H1 (cell line): ENCODE measurements at regions not wholly inside any gene's neighbourhood (a gene's known extent, or its start where the extent isn't known, plus 50 kb on each side); places are given as distances from the start of the nearest gene placed in this dataset.

Source experiments
- BACH1 ChIP-seq: IDR thresholded peaks from 2 replicates; pipeline ENCODE4 v1.6.1; 2012; ENCODE audit warnings: low read length, improper control_type of control experiment
- CEBPB ChIP-seq: IDR thresholded peaks from 2 replicates; pipeline ENCODE4 v1.6.1; 2012; ENCODE audit warnings: low read depth, low read length
- CHD7 ChIP-seq: fragments of 300-600 bp; sonication (generic); IDR thresholded peaks from 2 replicates; pipeline ENCODE4 v1.7.1; 2012; ENCODE audit warnings: low read length, moderate library complexity, mild to moderate bottlenecking, inconsistent platforms; ENCODE audit not compliant: insufficient replicate concordance
- SUZ12 ChIP-seq: fragments of 200-600 bp; sonication (generic); IDR thresholded peaks from 2 replicates; pipeline ENCODE4 v1.6.1; 2012; ENCODE audit warnings: mild to moderate bottlenecking, inconsistent platforms, low read length, moderate library complexity, mixed read lengths
- TAF1 ChIP-seq: IDR thresholded peaks from 2 replicates; pipeline ENCODE4 v1.6.1; 2011; ENCODE audit warnings: mild to moderate bottlenecking, low read depth, low read length
- TAF7 ChIP-seq: optimal IDR thresholded peaks from 2 replicates; pipeline ENCODE3; 2011; ENCODE audit warnings: low read depth, mild to moderate bottlenecking, inconsistent platforms, low read length, moderate library complexity, borderline replicate concordance
- TF ChIP-seq, protein P1 (sequence below): IDR thresholded peaks from 2 replicates; pipeline ENCODE4 v1.6.1; 2012; ENCODE audit warnings: inconsistent platforms

GRCh38 chr14:61872452-61872851, 110.2 kb downstream of the SNAPC1 start (continued):
- TF ChIP-seq CHD7 (no peak), TAF1 (no peak), SUZ12 (no peak), TAF7 (no peak), BACH1 (no peak), CEBPB (no peak)
- TF ChIP-seq, protein P1, sequence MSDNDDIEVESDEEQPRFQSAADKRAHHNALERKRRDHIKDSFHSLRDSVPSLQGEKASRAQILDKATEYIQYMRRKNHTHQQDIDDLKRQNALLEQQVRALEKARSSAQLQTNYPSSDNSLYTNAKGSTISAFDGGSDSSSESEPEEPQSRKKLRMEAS, result no peak
- TF ChIP-seq, all 59 proteins: peak for 0
